ENCODE measurements at regions not wholly inside any gene's neighbourhood (a gene's known extent, or its start where the extent isn't known, plus 50 kb on each side); places are given as distances from the start of the nearest gene placed in this dataset.

DNA sequence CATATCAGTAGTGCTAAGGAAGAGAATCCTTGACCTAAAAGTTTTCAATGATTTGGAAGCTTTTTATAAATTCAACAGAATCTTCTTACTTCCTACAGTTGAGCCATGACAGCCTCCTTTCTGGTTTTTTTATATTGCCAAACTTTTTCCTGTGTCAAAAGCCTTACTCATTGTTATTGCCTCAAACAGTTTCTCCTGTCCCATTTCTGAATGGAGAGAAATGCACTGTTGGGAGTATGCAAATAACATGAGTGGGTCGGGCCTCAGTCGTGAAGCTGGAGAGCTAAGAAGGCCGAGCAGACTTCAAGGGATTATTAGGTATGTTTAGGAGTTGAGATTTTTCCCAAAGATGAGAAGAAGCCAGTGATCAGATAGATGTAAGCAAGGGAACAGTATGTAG, 766.4 kb upstream of the KLHL1 start:
- no peak for DNase-seq

DNA sequence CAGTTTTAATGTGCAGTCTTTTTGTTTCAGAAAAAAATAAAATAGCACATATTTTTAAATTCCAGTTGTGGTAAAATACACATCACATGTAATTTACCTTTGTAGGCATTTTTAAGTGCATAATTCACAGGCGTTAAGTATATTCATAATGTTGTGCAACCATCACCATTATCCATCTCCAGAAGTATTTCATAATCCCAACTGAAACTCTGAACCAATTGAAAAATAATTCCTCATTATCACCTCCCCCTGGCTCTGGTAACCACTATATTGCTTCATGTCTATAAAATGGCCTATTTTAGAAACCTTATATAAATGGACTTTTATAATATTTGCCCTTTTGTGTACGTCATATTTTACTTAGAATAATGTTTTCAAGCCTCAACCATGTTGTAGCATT, 756.5 kb upstream of the KLHL1 start:
- no peak for DNase-seq

DNA sequence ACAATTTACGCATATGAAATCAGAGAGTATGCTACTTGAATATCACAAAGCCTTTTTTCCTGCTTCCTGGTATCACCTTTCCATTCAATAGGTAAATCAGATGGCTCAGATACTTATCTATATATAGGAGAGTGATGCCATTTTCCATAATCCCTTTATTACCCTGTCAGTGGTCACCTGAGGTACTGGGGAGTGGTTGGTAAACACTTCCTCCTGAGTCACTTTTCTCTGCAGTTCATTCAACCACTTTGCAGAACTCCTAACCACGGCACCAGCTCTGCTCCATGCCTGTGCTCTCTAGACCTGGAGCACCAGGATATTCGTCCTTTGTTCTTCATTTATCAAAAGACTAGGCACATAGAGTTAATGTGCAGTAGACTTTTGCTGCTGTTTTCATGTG, 748.5 kb upstream of the KLHL1 start:
- no peak for DNase-seq

DNA sequence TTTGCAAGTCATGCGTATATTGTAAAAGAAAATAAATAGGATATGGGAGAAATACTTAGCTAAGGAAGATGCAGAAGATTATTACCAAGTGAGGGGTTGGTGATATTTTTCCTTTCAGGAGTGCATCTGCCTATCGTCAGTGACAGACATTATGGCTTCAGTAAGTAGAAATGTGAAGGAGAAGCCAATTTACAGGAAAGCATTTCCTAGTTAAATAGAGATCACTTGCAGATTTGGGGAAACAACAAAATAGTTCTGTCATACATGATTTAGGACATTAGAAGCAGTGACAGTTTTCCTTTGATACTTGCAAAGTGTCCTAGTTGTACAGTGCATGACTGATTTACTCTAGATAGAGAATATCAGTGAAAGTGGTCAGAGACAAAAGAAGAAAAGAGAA, 747.8 kb upstream of the KLHL1 start:
- DNase-seq, result no peak

DNA sequence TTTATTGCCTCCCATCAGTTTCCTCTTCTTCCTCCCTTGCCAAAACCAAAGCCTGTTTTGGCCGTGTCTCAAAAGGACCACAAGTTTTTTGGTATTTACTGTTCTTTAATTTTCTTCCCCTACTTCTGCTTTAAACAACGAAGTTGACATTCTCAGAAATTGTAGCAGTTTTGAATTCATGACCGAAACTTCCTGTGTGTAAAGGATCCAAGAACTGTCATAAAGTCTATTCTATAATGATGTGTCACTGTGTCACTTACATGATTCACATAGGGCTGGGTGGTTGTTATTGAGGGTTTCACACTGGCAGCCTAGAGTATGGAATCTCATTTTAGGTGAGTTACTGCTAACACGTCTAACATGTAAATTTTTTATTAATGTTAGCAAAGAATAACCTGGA, 741.0 kb upstream of the KLHL1 start:
- DNase-seq, result no peak

DNA sequence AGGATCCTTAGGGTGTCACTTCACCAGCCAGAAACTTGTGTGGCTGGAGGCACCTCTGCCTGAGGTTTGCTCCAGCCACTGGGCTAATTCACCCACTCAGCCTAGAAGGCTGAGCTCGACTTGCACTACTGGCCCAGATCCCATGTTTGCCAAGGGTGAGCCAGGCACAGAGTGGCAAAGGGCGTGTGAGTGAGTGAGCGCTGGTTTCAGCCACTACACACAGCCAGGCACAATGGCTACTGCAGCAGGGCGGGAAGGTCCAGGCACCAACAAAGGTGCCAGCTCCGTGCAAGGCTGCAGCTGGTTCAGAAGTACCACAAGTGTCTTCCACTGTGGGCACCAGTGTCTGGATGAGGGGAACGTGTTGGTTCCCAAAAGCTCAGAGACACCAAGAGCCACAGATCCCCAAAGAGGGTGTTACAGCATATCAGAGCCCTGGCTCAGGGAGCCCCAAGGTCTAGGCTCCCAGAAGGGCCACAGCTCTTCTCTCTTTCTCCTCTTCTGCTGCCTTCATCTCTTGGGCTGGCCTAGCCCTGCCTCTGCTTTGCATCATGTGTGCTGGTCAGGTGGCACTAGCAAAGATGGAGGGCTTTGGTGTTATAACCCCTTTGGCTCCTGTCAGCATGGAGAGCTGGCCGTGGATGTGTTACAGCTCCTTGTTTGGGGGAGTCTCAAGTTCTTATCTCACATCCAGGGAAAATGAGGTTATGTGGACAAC, 736.3 kb upstream of the KLHL1 start:
- no peak for DNase-seq

DNA sequence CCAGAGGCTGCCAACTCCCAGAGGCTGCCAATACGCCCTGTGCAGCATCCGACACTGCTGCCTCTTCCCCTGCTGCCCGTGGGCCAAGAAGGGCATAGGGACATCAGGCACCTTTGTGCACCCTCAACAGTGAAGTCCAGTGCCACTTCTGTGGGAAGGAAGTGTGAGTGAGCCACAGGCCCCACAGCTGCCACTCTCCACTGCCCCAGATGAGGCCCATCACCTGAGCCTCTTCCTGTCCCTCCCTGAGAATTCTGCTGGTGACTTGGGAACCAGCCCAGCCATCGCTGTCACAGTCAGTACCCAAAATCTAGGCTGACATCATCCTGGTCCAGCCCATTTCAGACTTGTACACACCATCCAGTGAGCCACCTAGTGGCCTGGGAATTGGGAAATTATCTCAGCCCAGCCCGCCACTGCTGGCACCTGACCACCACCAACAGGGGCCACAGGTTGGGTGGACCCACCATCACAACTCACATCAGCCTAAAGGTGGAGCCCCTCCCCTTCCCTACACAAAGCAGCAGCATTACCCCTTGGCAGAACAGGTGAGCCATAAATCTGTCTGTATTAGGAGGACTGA, 733.9 kb upstream of the KLHL1 start:
- no peak for DNase-seq

DNA sequence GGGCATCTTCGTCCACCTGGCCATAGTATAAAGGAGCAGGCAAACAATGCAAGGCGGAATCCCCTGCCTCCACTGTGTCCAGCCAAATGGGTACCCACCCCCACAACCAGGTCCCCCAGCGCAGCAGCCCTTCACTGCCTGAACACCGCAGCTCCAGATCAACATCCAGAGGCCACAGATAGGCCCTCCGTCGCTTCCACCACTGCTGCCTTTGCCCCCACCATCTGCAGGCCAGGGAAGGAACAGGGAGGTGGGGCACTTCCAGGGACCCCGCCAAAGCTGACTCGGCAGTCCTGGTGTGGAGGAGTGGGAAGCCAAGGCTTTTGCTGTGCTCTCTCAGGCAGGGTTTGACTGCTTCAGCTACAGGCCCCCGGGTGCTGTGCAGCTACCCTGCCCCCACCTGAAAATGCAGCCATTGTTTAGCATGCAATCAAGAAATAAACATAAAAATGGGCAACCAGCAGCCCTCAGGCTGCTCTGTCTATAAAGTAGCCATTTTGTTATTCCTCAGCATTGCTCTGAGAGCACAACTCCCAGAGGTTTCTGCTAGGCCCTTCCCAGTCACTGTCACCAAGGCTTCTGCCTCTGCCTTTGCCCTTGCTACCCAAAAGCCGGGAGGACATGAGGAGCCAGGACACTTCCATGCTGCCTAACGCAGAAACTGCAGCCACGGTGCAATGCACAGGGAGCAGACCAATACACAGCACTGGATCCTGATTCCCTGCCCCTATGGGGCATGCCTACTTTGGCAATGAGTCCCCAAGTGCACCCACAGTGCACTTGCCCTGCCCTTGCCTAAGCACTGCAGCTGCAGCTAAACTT, 733.2 kb upstream of the KLHL1 start:
- DNase-seq, result no peak

DNA sequence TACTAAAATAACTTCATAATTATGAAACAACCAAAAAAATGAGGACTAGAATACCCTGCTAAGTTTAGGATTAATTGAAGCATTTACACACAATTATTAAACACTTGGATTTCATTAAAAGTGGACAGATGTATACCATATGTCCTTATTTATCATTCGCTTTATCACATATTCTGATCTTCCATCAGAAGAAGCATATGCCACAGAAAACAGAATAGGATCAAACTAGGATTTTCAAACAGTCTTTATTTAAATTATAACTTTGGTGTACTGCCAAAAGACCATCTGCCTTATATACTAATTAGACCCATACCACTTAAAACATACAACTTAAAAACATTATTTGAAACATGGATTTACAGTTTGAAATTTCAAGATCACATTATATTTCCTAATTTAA, 727.1 kb upstream of the KLHL1 start:
- no peak for DNase-seq

DNA sequence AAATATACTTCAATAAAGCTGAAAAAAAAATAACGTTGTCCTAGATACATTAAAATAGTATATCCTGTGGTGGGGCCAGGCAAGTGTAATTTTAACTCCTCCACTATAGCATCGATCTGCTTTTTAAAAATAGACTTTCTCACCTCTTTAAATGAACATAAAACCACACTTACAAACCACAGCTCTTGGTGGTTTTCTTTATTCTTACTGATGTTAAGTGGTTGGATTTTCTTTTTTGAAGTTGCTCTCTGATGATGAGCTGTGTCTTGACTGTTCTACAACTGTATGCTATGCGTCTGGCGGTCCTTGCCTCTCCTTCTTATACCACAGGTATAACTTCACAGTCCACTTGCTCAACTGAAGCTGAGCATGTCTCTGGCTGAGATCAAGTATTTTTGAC, 721.5 kb upstream of the KLHL1 start:
- DNase-seq, result peak; percentile 93

DNA sequence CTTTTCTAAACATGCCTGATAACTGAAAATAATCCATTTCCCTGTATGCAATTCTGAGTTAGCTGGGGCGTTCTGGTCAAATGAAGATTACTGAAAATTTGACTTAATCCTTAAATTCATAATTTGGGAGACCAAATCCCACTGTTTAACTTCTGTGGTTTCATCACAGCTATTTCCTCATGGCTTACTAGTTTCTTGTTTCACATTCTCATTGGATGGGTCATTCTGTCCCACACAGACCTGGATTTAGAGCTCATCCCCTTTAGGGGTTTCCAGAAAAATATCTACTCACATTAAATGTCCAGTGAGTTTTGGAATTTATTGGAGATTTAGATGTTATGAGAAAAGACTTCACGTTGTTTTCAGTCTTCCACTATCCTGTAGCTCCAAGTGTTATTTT, 709.3 kb upstream of the KLHL1 start:
- DNase-seq, result no peak

DNA sequence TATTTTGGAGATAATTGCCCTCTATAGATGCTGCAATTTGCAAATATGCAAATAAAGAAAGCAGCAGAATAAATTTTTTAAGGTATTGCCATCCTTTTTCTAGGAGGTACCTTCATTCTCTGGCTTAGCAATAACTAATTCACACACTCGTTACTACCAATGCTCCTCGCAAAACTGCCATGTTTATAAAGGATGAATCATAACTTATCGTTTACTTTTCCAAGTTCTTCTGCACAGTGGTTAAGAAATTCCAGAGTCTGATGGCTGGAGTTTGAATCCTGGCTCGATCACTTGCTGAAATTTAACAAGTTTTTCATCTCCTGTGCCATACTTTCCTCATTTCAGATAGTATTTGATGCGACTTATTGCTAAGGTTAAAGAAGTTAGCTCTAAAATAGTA, 708.6 kb upstream of the KLHL1 start:
- no peak for DNase-seq

DNA sequence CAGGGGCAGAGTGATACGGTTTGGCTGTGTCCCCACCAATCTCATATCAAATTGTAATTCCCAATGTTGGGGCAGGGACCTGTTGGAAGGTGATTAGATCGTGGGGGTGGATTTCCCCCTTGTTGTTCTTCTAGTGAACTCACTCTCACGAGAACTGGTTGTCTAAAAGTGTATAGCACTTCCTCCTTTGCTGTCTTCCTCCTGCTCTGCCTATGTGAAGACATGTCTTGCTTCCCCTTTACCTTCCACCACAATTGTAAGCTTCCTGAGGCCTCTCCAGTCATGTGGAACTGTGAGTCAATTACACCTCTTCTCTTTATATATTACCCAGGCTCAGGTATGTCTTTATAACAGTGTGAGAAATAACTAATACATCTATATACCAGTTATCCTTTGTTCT, 706.4 kb upstream of the KLHL1 start:
- DNase-seq, result no peak

DNA sequence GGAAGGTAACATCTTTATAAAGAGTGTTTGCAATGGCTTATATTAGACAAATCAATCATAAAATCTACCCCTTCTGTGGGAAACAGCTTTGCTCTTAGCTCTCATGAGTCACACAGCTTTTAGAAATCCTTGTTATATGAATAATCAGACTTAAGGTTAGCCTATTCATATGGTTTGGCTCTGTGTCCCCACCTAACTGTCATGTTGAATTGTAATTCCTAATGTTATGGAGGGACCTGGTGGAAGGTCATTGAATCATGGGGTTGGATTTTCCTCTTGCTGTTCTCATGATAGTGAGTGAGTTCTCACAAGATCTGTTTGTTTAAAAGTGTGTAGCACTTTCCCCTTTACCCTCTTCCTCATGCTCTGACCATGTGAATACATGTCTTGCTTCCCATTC, 704.2 kb upstream of the KLHL1 start:
- no peak for DNase-seq

DNA sequence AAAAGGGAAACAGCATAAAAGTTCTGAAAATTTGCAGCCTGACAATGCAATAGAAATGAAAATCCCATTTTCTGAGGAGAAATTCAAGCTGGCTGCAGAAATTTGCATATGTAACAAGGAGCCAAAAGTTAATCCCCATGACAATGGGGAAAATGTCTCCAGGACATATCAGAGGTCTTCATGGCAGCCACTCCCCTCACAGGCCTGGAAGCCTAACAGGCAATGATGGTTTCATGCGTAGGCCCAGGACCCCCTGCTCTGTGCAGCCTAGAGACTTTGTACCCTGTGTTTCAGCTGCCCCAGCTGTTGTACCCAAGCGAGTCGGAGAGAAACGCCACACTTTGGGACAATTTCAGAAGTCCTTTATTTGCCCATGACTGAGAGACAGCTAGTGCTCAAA, 701.3 kb upstream of the KLHL1 start:
- no peak for DNase-seq

DNA sequence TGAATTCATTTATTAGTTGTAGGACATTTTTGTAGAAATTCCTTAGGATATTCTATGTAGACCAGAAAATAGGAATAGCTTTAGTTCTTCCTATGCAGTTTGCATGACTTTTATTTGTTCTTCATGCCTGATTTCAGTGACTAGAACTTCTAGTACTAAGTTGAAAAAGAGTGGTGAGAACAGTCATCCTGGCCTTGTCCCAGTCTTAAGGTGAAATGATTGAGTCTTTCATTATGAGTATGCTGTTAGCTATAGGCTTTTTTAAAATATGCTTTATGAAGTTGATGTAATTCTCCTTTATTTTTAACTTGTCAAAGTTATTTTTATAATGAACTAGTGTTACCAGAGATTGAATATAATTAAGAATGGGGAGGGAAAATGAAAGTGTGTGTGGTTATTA, 690.1 kb upstream of the KLHL1 start:
- no peak for DNase-seq

DNA sequence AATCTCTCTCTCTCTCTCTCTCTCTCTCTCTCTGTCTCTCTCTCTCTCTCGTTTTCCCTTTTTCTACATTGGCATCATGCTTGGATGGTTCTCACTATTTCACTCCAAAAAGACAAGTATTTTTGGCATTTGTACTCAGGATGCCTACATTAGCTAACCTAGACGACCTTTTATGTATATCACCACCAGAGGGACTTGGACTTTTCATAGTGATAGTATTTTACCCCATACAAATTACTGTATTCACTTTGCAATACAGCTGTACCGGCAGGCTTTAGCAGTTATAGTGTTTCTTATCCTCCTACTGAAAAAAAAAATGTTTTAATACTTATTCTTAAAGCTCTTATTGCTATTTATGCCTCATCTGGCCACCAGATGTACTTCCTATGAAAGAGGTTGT, 687.2 kb upstream of the KLHL1 start:
- DNase-seq, result no peak

DNA sequence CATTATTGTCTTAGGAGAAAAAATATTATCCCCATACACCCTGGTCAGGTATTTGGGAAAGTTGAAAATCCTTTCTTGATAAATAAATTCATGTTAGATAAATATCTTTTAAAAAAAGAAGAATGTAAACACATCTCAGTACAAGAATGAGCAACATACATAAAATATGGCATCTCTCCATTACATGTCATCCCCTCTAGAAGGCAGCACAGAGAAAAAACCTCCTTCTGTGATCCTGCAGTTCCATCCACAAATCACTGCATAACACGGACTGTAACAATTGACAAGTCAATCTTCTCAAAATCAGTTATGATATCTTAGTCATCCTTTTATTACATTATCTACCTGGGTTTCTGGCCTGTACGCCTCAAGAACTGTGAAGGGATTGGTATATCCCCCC, 683.9 kb upstream of the KLHL1 start:
- DNase-seq, result no peak

DNA sequence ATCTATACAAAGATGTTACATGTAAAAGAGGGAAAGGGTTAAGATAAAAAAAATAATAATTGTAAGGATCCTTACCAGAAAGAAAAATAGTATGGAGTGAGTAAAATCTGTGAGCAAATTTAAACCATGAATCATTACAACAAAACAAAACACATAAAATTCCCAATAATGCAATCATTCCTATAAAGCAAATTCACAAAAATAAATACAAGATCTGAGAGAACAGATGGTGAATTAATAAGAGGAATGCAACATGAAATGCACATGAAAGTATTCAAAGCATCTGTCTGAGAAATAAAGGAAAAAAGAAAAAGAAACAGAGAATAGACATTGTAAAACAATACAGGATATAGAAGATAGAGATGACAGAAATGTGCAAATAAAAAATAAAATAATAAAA, 681.5 kb upstream of the KLHL1 start:
- no peak for DNase-seq

DNA sequence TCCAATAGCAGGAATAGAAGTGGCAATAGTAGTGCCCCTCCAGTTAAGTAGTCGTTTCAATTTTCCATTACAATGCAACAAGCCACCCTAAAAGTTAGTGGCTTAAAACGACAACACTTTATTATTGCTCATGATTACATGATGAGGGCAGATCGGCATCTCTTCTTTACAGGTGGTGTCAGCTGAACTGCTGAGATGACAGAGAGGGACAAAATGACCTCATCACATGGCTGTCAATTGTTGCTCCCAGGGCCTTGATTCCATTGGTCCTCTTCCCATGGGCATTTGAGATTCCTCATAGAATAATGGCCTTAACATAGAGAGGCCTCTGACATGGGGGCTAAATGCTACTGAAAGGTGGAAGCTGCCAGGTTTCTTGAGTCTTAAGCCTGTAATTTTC, 679.8 kb upstream of the KLHL1 start:
- DNase-seq, result no peak

DNA sequence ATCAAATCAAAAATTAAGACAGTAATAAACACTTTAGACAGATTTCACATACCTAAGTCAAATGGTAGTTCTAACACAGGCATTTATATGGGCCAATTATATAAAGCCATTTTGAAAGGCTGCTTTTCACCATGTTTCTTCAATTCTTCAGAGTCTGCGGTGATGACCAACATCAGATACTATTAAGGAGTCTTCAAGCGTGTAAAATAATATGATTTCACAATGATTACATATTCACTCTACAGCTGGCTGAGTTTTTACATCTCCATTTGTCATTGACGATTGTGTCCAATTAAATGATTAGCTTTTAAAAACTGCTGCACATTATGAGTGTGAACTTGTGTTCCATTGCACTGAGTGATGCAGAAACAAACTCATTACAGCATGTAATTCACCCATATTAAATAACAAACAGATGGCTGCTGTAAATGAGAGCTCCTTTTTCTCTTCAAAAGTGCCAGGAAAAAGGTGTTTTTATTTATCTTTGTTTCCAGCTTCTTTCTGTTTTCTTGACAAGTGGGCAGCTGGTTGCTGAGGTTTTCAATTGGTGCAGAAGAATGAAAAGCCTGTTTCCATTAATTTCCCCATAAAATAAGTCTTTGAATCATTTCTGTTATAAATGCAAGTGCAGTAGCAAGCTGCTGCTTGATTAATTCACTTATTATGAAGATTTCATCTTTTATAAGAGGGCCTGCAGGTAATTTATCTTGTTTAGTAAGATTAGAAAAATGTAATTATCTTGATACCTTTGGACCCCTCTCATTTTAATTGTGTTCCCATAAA, 676.1 kb upstream of the KLHL1 start:
- peak; percentile 19 for DNase-seq

DNA sequence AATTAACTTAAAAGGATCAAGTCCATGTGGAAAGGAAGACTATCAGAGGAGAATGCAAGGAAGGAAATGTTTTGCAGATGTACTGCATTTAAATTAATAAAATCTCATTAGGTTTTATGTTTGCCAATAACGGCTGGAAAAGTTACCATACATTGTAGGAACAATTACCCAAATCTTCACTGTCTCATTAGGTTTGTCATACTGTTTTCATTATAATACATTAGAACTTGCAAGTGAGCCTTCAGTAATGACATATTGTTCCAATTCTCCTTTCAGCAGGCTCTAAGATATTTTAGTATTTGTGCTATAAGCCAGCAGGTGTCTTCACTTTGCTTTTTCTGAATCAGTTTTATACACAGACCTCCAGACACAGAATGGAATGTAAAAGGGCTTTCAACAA, 661.6 kb upstream of the KLHL1 start:
- DNase-seq, result no peak

DNA sequence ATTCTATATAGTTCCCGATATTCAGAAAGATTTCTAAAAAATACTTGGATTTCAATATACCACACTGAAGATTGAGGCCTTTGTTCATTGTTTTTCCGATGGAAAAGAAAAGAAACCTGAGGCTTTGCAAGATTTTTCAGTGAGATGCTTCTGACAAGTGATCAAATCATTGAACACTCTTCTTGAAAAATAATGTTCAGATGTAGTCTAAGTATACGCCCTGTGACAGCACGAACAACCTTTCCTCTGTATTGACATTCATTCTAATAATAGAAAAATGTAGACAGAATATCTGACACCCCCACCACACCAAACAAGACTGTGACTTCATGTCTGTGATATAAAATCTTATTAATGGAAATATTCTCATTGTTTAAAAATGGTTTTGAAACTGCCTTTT, 650.7 kb upstream of the KLHL1 start:
- DNase-seq, result no peak

DNA sequence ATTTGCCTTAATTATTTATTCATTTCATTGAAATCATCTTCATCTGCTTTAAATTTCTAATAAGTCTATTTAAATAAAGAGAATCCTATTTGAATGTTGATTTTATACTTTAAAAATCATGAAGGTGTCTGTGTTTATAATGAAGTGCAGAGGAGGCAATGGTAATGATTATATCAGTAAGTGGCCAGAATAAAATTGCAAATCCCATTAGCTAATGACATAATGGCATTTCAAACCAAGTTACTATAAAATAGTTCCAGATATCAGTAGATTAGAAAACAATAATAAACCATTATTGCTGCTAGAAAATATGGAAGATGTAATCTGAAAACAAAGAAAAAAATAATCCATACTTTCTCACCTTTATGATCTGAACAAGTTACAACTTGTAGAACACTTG, 647.8 kb upstream of the KLHL1 start:
- no peak for DNase-seq

All from DMS79 treated with DMSO at 0.1 percent for 48 hours (cell line).